ENCODE measurements at regions not wholly inside any gene's neighbourhood (a gene's known extent, or its start where the extent isn't known, plus 50 kb on each side); places are given as distances from the start of the nearest gene placed in this dataset.

- no peak for DNase-seq
Measured at GRCh38 chr6:21469213-21469612, 124.3 kb upstream of the SOX4 start.

- DNase-seq: no peak
Measured at GRCh38 chr6:21476112-21476511, 117.4 kb upstream of the SOX4 start.

- DNase-seq: no peak
Measured at GRCh38 chr6:21478411-21478810, 115.1 kb upstream of the SOX4 start.

- DNase-seq: no peak
Measured at GRCh38 chr6:21478883-21479539, 114.5 kb upstream of the SOX4 start.

GRCh38 chr6:21486115-21486514 lies 107.4 kb upstream of the SOX4 start:
- no peak for DNase-seq

- no peak for DNase-seq
Measured at GRCh38 chr6:21489826-21490225, 103.7 kb upstream of the SOX4 start.

GRCh38 chr6:21491955-21492354 lies 101.6 kb upstream of the SOX4 start:
- DNase-seq: no peak

GRCh38 chr6:21494505-21494904 lies 99.0 kb upstream of the SOX4 start:
- no peak for DNase-seq

GRCh38 chr6:21496196-21496595 lies 97.4 kb upstream of the SOX4 start:
- DNase-seq: no peak

GRCh38 chr6:21496706-21497105 lies 96.8 kb upstream of the SOX4 start:
- DNase-seq: no peak

GRCh38 chr6:21500314-21501020 lies 93.1 kb upstream of the SOX4 start:
- DNase-seq: no peak

GRCh38 chr6:21501021-21501354 lies 92.6 kb upstream of the SOX4 start:
- DNase-seq: no peak

GRCh38 chr6:21501815-21502214 lies 91.7 kb upstream of the SOX4 start:
- no peak for DNase-seq

GRCh38 chr6:21502682-21503081 lies 90.9 kb upstream of the SOX4 start:
- DNase-seq: no peak

GRCh38 chr6:21504790-21505189 lies 88.8 kb upstream of the SOX4 start:
- DNase-seq: no peak

- DNase-seq: no peak
Measured at GRCh38 chr6:21505574-21505990, 88.0 kb upstream of the SOX4 start.

GRCh38 chr6:21506126-21506525 lies 87.4 kb upstream of the SOX4 start:
- no peak for DNase-seq

- DNase-seq: no peak
Measured at GRCh38 chr6:21507811-21508210, 85.7 kb upstream of the SOX4 start.

GRCh38 chr6:21508753-21509152 lies 84.8 kb upstream of the SOX4 start:
- no peak for DNase-seq

GRCh38 chr6:21511891-21512550 lies 81.5 kb upstream of the SOX4 start:
- DNase-seq: no peak

GRCh38 chr6:21514288-21514687 lies 79.3 kb upstream of the SOX4 start:
- DNase-seq: no peak

- no peak for DNase-seq
Measured at GRCh38 chr6:21518317-21518716, 75.2 kb upstream of the SOX4 start.

- DNase-seq: no peak
Measured at GRCh38 chr6:21519642-21520041, 73.9 kb upstream of the SOX4 start.

- no peak for DNase-seq
Measured at GRCh38 chr6:21521276-21521675, 72.3 kb upstream of the SOX4 start.

Data from left kidney (tissue), 1 donor.